Activated CD4-positive, alpha-beta memory T cell treated with anti-CD3 and anti-CD28 coated beads, Interleukin-2, amount 10 ng/mL, durations not matched to agents 7 days and 5 days (primary cell): ENCODE measurements at regions not wholly inside any gene's neighbourhood (a gene's known extent, or its start where the extent isn't known, plus 50 kb on each side); places are given as distances from the start of the nearest gene placed in this dataset.
"Not testable (repeated sequence)": the region's sequence is repeated elsewhere in the genome, so short reads cannot be mapped to it uniquely, and the experiment has no call there.

ENCODE experiments used
- CTCF ChIA-PET: fragments of 350-600 bp; sonication (Branson Sonifier 250); formaldehyde crosslinking; loops from one replicate; lab custom pipeline; 2021; ENCODE audit warnings: antibody characterized with exemption, inconsistent platforms; lab: Charles Lee
- POLR2A ChIA-PET: fragments of 350-600 bp; sonication (Branson Sonifier 250); formaldehyde crosslinking; loops from one replicate; lab custom pipeline; 2021; ENCODE audit warnings: antibody characterized with exemption; lab: Charles Lee
- DNase-seq: peaks from one replicate; pipeline ENCODE4 v3.0.0-alpha.2; 2020
- H3K27ac Mint-ChIP-seq: one replicate; pipeline ENCODE4 v1.8.0; 2021; ENCODE audit warnings: mild to moderate bottlenecking, mixed read lengths
- H3K27me3 Mint-ChIP-seq: one replicate; pipeline ENCODE4 v1.8.0; 2021; ENCODE audit warnings: mixed read lengths
- H3K36me3 Mint-ChIP-seq: one replicate; pipeline ENCODE4 v1.8.0; 2021; ENCODE audit warnings: low read depth, mixed read lengths
- H3K4me1 Mint-ChIP-seq: one replicate; pipeline ENCODE4 v1.8.0; 2021; ENCODE audit warnings: mixed read lengths
- H3K4me3 Mint-ChIP-seq: one replicate; pipeline ENCODE4 v1.8.0; 2021; ENCODE audit warnings: mild to moderate bottlenecking, mixed read lengths
- H3K9me3 Mint-ChIP-seq: one replicate; pipeline ENCODE4 v1.8.0; 2021; ENCODE audit warnings: mixed read lengths

DNA sequence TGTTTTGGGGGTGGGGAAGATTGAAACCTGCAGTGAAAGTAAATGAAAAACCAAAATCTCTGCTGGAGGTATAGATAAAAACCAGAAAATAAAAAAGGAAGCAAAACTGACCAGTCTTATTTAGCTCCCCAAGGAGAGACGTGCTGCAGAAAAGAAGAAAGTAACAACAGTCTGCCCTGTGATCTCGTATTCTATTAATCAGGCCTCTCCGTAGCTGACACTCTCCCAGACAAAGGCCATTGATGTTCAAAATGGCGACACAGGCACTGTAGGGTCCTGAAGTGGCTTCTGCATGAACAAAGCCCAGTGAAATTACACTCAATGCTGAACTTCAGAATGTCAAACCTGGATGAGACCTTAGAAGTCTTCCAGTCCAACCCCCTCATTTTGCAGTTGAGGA is 106.6 kb downstream of the NXPE2 start:
- CTCF ChIA-PET: no interaction called here
- H3K4me3 Mint-ChIP-seq: no peak overlapping the region
- POLR2A ChIA-PET: no interaction called here
- no peaks in the 10 kb centered on the region for H3K9me3 Mint-ChIP-seq
- H3K27ac Mint-ChIP-seq: no peak overlapping the region
- no peaks in the 10 kb centered on the region for H3K36me3 Mint-ChIP-seq
- no peak for DNase-seq
- H3K4me1 Mint-ChIP-seq: no peaks in the 10 kb centered on the region
- H3K27me3 Mint-ChIP-seq: no peaks in the 10 kb centered on the region

DNA sequence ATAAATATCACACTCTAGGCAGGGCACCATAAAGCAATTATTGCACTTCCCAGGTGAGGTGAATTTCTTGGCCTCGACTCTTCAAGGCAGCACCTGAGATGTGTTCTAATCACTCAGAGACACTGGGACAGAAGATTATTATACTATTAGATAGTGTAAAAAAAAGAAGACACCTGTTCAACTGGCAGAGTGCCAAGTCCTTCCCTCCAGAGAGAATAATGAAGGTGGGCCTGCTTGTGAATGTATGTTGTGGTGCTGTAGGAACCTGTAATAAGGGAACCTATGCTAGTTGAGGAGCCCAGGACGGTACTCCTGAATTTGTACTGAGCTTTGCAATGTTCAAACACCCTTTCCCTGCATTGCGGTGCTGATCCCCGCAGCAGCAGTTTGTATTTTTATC is 107.5 kb downstream of the NXPE2 start:
- POLR2A ChIA-PET: no interaction called here
- DNase-seq: no peak
- no peaks in the 10 kb centered on the region for H3K9me3 Mint-ChIP-seq
- CTCF ChIA-PET: no interaction called here
- H3K27ac Mint-ChIP-seq: no peak overlapping the region
- H3K36me3 Mint-ChIP-seq: no peaks in the 10 kb centered on the region
- no peaks in the 10 kb centered on the region for H3K27me3 Mint-ChIP-seq
- H3K4me3 Mint-ChIP-seq: no peak overlapping the region
- H3K4me1 Mint-ChIP-seq: no peaks in the 10 kb centered on the region

DNA sequence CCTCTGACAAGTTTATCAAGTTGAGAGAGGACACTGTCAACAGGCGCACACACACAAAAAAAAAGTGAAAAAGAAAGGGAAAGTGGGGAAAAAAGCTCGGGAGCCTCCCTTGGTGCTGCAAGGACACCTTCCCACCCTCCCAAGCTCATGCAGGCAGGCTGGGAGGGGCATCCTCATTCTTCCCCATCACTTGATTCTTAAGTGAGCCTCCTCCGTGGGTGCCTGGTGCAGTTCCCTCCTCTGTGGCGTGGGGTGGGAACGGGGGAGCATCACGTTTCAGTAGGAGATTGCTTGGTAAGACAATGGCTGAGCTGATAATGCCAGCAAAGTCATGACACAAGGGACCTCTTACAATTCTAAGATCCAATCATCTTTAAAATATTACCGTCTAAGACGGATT is 108.8 kb downstream of the NXPE2 start:
- no peaks in the 10 kb centered on the region for H3K36me3 Mint-ChIP-seq
- H3K27me3 Mint-ChIP-seq: peaks cover 3% of the 10 kb centered on the region
- no peaks in the 10 kb centered on the region for H3K9me3 Mint-ChIP-seq
- H3K27ac Mint-ChIP-seq: no peak overlapping the region
- no peak overlapping the region for H3K4me3 Mint-ChIP-seq
- ChIA-PET POLR2A (no interaction called here), CTCF (no interaction called here)
- no peaks in the 10 kb centered on the region for H3K4me1 Mint-ChIP-seq
- DNase-seq: no peak

DNA sequence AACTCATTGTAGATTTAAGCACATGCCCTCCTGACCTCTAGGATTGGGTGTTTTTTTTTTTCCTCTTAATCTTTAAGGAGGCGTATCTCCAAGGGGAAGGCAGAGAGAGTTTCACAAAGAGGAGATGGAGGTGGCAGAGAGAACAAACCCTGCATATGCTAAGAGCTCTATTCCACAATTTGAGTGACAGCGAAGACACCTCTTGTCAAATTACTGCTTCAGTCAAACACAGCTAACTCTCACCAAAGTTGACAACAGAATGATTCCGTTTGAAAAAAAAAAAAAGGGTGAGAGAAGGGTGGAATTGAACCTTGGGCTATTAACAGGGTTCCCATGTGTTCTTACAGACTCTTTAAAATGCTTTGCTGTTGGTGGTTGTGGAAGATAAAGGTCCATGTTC is 112.6 kb downstream of the NXPE2 start:
- Mint-ChIP-seq H3K4me3 (no peak overlapping the region), H3K9me3 (no peaks in the 10 kb centered on the region), H3K4me1 (no peaks in the 10 kb centered on the region), H3K27ac (no peak overlapping the region), H3K36me3 (no peaks in the 10 kb centered on the region), H3K27me3 (peaks cover 3% of the 10 kb centered on the region)
- CTCF ChIA-PET: interaction anchor here (0.7 kb wide), 2 partner anchors 173 to 263 kb away, joined by 3 read pairs; no protein-coding TSS in a partner anchor
- no peak for DNase-seq
- POLR2A ChIA-PET: no interaction called here

DNA sequence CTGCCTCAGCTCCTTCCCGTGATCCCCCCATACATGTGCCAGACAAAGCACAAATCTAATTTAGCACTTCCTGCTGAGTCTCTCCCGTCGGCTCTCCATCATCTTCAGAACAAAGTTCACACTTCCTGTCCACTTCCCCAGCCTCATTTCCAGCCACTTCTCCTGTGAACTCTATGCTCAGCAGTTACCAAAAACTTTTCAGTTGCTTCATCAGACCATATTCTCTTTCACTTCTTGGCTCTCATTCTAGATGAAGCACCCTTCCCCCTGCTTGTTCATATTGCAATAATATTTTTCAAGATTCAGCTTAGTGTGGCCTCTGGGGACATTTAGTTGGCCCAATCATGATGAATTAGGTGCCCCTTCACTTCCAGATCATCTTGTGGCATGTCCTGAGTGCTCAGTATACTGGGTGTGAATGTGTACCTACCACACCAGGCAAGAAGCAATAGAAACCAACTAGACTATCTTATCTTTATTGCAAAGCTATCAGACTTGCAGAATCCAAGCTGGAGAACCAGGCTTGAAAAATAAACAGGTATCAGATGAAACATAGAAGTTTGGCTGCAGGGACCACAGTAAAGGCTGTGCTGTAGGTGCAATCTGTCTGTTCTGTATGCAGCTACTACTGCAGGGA is 115.8 kb downstream of the NXPE2 start:
- POLR2A ChIA-PET: no interaction called here
- no peak overlapping the region for H3K4me3 Mint-ChIP-seq
- H3K27ac Mint-ChIP-seq: no peak overlapping the region
- H3K9me3 Mint-ChIP-seq: no peaks in the 10 kb centered on the region
- H3K36me3 Mint-ChIP-seq: no peaks in the 10 kb centered on the region
- H3K4me1 Mint-ChIP-seq: no peaks in the 10 kb centered on the region
- DNase-seq: no peak
- H3K27me3 Mint-ChIP-seq: peaks cover 4% of the 10 kb centered on the region
- CTCF ChIA-PET: no interaction called here

DNA sequence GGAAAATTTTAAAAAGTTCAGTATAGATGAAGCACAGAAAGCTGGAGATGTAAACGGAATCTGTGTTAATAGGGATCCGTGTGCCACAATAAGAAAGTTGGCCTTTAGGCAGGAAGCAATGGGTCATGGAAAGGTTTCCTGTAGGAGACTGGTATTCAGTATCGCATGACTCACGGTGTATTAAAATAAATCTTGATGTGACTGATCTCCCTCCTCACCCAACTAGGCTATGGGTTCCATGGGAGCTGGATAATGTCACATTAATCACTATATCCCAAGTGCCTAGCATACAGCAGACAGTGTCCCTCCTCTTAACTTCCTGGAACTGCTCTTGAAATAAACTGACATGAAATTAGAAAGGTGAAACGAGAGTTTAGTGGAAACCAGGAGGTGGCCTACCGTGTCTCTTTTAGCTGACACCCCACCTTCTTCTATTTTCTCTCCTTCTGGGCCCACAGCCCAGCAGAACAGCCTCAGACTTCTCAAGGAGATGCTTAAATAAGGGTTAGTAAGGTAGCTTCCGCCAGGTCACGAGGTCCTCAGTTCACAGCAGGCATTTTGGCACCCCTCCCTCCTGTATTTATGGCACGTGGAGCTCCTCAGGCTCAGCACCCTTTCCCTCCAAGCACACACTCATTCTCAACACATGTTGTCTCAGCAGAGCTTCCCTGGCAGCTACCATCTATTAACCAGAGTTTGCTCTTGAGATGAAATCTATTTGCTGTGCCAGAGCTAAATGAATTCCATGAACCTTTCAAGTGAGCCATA is 118.8 kb downstream of the NXPE2 start:
- no peaks in the 10 kb centered on the region for H3K4me1 Mint-ChIP-seq
- H3K9me3 Mint-ChIP-seq: no peaks in the 10 kb centered on the region
- no peak for DNase-seq
- no peak overlapping the region for H3K27ac Mint-ChIP-seq
- CTCF ChIA-PET: no interaction called here
- H3K27me3 Mint-ChIP-seq: peaks cover 5% of the 10 kb centered on the region
- H3K4me3 Mint-ChIP-seq: no peak overlapping the region
- H3K36me3 Mint-ChIP-seq: no peaks in the 10 kb centered on the region
- POLR2A ChIA-PET: no interaction called here

DNA sequence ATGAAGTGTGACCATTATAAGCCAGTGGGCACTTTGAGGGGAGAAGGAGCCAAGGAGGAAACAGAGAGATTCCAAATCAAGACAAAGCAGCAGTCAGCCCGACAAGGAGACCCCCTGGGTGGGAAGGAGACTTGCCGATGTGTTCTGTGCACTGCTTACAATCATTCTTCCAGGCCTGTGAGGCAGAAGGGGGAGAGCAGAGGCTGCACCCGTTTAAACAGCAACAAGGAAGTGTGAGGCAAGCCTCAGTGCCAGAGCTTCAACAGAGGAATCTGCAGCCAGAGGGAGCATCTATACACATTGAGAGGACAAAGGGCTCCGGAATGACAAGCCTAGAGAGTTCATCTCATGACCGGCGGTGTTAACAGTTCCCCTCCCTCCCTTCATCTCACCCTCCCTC is 121.1 kb downstream of the NXPE2 start:
- ChIA-PET CTCF (no interaction called here), POLR2A (no interaction called here)
- Mint-ChIP-seq H3K27ac (no peak overlapping the region), H3K4me3 (no peak overlapping the region), H3K27me3 (peaks cover 5% of the 10 kb centered on the region), H3K4me1 (no peaks in the 10 kb centered on the region), H3K9me3 (no peaks in the 10 kb centered on the region), H3K36me3 (no peaks in the 10 kb centered on the region)
- no peak for DNase-seq

DNA sequence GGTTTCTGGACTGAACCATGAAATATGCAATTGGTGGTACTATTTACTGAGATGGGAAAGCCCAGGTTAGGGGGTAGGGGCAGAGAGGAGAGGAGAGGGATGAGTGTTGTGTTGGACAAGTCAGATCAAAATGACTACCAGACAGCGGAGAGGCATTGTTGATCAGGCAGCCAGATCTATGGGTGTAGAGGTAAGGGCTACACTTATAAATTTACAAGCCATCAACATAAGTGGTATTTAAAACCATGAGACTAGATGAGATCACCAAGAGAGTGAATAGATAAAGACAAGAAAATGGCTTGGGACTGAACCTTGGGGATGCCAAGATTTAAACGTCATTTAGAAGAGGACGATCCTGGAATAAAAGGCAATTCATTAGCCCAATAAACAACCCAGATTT is 123.4 kb downstream of the NXPE2 start:
- POLR2A ChIA-PET: no interaction called here
- no peak for DNase-seq
- Mint-ChIP-seq H3K36me3 (no peaks in the 10 kb centered on the region), H3K9me3 (no peaks in the 10 kb centered on the region), H3K27ac (no peak overlapping the region), H3K27me3 (peaks cover 5% of the 10 kb centered on the region), H3K4me1 (no peaks in the 10 kb centered on the region), H3K4me3 (no peak overlapping the region)
- CTCF ChIA-PET: no interaction called here

DNA sequence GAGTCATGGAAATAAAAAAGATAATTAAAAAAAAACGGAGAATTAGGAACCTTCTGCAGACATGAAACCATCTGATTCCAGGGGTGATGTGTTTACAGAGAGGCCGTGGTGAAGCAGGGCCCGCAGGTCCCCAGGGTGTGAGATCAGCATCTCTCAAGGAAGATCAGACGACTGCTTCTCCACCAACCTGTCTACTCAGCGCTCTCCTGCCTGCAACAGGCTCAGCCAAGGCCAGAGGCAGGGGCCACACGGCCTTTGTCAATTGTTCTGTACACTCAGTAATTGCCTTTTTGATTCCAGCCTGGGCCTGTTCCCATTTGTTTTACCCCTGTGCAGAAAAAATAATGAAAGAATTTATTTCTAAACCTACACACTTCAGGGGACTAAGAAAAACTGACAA is 124.6 kb downstream of the NXPE2 start:
- DNase-seq: no peak
- Mint-ChIP-seq H3K4me1 (no peaks in the 10 kb centered on the region), H3K36me3 (no peaks in the 10 kb centered on the region), H3K9me3 (no peaks in the 10 kb centered on the region), H3K27me3 (peaks cover 5% of the 10 kb centered on the region), H3K4me3 (no peak overlapping the region), H3K27ac (no peak overlapping the region)
- POLR2A ChIA-PET: no interaction called here
- CTCF ChIA-PET: no interaction called here

DNA sequence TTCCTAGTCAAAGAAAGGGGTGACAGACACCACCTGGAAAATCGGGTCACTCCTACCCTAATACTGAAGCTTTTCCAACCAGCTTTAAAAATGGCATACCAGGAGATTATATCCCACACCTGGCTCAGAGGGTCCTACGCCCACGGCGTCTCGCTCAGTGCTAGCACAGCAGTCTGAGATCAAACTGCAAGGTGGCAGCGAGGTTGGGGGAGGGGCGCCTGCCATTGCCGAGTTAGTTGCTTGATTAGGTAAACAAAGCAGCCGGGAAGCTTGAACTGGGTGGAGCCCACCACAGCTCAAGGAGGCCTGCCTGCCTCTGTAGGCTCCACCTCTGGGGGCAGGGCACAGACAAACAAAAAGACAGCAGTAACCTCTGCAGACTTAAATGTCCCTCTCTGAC is 127.1 kb downstream of the NXPE2 start:
- H3K27me3 Mint-ChIP-seq, DNase-seq, H3K36me3 Mint-ChIP-seq, H3K27ac Mint-ChIP-seq, POLR2A ChIA-PET, H3K9me3 Mint-ChIP-seq, CTCF ChIA-PET, H3K4me3 Mint-ChIP-seq, H3K4me1 Mint-ChIP-seq: not testable (repeated sequence)

DNA sequence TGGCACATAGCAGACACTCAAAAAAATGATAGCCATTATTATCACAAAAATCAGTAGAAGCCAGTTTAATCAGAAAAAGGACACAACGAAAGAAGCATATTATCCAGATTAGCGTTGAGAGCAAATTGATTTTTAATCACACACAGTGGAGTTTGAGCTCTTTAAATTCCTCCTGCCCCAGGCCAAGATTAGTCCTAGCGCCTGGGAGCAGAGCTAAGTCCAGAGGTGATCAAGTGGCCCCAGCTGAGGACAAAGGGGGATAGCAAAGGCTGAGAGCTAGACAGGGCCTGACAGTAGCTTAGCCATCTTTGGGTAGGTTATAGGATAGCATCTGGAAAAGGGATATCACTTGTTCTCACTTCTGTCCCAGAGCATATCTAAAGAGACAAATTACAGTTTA is 133.6 kb downstream of the NXPE2 start:
- POLR2A ChIA-PET: no interaction called here
- Mint-ChIP-seq H3K27me3 (no peaks in the 10 kb centered on the region), H3K9me3 (no peaks in the 10 kb centered on the region), H3K4me1 (no peaks in the 10 kb centered on the region), H3K27ac (no peak overlapping the region), H3K36me3 (no peaks in the 10 kb centered on the region), H3K4me3 (no peak overlapping the region)
- CTCF ChIA-PET: no interaction called here
- DNase-seq: no peak

DNA sequence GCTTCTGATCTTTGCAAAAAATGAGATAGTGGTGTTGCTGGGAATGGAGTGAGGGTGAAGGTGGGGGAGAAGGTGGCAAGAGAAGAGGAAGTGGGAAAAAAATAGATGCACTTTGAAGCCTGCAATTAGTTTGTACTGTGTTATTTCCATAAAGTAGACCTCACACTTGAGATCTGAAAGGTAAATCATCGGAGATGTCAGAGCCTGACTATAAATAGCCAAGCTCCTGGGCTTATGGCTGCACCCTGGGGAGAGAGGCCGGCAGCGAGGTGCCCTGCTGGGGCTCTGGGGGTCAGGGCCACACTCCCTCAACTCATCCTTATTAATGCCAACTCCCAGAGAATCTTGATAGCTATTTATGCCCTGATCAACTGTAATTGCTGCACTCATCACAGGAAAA is 134.4 kb downstream of the NXPE2 start:
- Mint-ChIP-seq H3K27me3 (no peaks in the 10 kb centered on the region), H3K36me3 (no peaks in the 10 kb centered on the region), H3K27ac (no peak overlapping the region), H3K9me3 (no peaks in the 10 kb centered on the region), H3K4me3 (no peak overlapping the region), H3K4me1 (no peaks in the 10 kb centered on the region)
- no peak for DNase-seq
- CTCF ChIA-PET: no interaction called here
- POLR2A ChIA-PET: no interaction called here

DNA sequence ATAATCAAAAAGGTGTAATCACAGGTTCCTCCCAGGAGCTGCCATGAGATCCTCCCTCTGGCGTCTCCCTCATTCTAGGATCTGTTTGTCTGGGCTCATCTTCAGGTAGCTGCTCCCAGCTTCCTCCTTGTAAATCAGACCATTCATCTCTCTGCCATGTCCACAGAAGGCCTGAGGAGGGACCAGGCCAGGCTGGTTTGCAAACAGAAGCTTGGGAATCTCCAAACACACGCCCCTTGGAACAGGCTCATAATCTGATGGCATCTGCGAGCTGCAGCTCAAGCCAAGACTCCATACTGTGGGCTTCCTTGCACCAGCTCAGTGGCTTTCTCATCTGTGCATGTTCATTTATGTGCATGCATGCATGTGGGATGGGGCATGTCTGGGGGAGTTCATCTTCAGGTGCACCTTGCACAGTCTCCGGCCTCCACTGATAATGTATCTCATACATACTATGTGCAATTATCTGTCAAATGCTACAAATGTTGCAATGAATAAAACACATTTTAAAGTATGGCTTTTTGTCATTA is 134.9 kb downstream of the NXPE2 start:
- ChIA-PET POLR2A (no interaction called here), CTCF (no interaction called here)
- no peaks in the 10 kb centered on the region for H3K4me1 Mint-ChIP-seq
- no peaks in the 10 kb centered on the region for H3K27me3 Mint-ChIP-seq
- no peak for DNase-seq
- no peaks in the 10 kb centered on the region for H3K36me3 Mint-ChIP-seq
- H3K4me3 Mint-ChIP-seq: no peak overlapping the region
- H3K9me3 Mint-ChIP-seq: no peaks in the 10 kb centered on the region
- no peak overlapping the region for H3K27ac Mint-ChIP-seq

DNA sequence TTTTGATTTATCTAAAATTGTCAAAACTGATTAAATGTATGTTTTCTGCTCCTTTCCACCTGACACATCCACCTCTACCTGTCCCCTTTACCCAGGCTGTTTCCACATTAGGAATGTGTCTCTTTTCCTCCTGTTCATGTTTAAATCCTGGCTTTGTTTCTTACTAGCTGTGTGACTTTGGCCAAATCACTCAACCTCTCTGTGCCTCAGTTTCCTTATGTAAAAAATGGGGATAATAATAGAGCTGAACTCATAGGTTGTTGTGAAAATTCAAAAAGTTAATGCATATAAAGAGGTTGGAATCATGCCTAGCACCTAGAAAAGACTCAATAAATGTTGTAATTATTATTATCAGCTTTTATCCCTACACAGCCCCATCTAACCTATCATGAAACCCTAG is 136.8 kb downstream of the NXPE2 start:
- POLR2A ChIA-PET: no interaction called here
- DNase-seq: no peak
- CTCF ChIA-PET: no interaction called here
- Mint-ChIP-seq H3K4me3 (no peak overlapping the region), H3K27ac (no peak overlapping the region), H3K9me3 (no peaks in the 10 kb centered on the region), H3K27me3 (no peaks in the 10 kb centered on the region), H3K4me1 (no peaks in the 10 kb centered on the region), H3K36me3 (no peaks in the 10 kb centered on the region)
